K562 (cell line): ENCODE measurements at regions not wholly inside any gene's neighbourhood (a gene's known extent, or its start where the extent isn't known, plus 50 kb on each side); places are given as distances from the start of the nearest gene placed in this dataset.

Experiments
- ATAC-seq: fragments of 200-7000 bp; cut with Tn5 transposase; 3 replicates; pipeline ENCODE4 v1.9.1; 2020; ENCODE audit warnings: moderate library complexity
- BruUV-seq: library from RNA; stranded (reverse); fragments of 400-500 nt; replicated peaks from 2 replicates; lab custom pipeline; 2021; lab: Mats Ljungman, UMichigan
- CTCF ChIA-PET: fragments of 300-600 bp; formaldehyde crosslinking; extraction: SDS; loops from one replicate; lab custom pipeline; 2021; ENCODE audit warnings: low intra/inter-chr PET ratio; lab: Yijun Ruan, JAX
- POLR2A ChIA-PET: fragments of 300-600, 350-650 bp; sonication (Branson Sonifier 250); formaldehyde crosslinking; extraction: SDS; loops from one replicate; lab custom pipeline; 2021; ENCODE audit warnings: antibody characterized with exemption, inconsistent platforms; lab: Yijun Ruan, JAX
- DNase-seq, 4 experiments: peaks; one replicate each; pipeline versions ENCODE4 v3.0.0 to v3.0.0-alpha.2; 2011 to 2018; ENCODE audit warnings: low spot score in 3 of 4, mixed read lengths in 3 of 4; ENCODE audit errors: extremely low read depth in 1 of 4
- FAIRE-seq: peaks from 2 replicates; lab custom pipeline; 2011; peaks lifted over from hg19 to GRCh38; lab: Jason Lieb, UNC
- H2AFZ ChIP-seq: 2 replicates; pipeline ENCODE4 v1.6.0; 2011; ENCODE audit warnings: low read depth, low read length, control low read depth, inconsistent platforms
- H3K27ac ChIP-seq: fragments of 200-600 bp; 3 replicates; pipeline ENCODE4 v1.8.0; 2011; ENCODE audit warnings: low read depth, mild to moderate bottlenecking, control low read depth, inconsistent platforms, low read length, moderate library complexity, mixed read lengths; ENCODE audit errors: extremely low read depth
- H3K27me3 ChIP-seq, 2 experiments: fragments of 300-600 bp in 1 of 2; 2 replicates in 1 of 2; 3 replicates in 1 of 2; pipeline versions ENCODE4 v1.6.0 to v1.8.0; 2011; ENCODE audit warnings: inconsistent platforms in 2 of 2, low read length in 2 of 2, mild to moderate bottlenecking in 1 of 2, mixed read lengths in 1 of 2, moderate library complexity in 1 of 2; ENCODE audit not compliant: control insufficient read depth in 2 of 2, insufficient read depth in 2 of 2
- H3K36me3 ChIP-seq: fragments of 300-600 bp; 3 replicates; pipeline ENCODE4 v1.8.0; 2011; ENCODE audit warnings: mild to moderate bottlenecking, low read length, inconsistent platforms; ENCODE audit not compliant: control insufficient read depth, insufficient read depth
- H3K4me1 ChIP-seq, 2 experiments: fragments of 200-600 bp in 1 of 2; replicated peaks in 1 of 2; 2 replicates in 1 of 2; 3 replicates in 1 of 2; pipeline versions ENCODE4 v1.5.1 to v1.8.0; 2011; ENCODE audit warnings: inconsistent platforms in 2 of 2, low read length in 2 of 2, mild to moderate bottlenecking in 1 of 2, mixed read lengths in 1 of 2, moderate library complexity in 1 of 2; ENCODE audit not compliant: control insufficient read depth in 2 of 2, insufficient read depth in 2 of 2
- H3K4me2 ChIP-seq: 2 replicates; pipeline ENCODE4 v1.6.1; 2011; ENCODE audit warnings: low read length, control low read depth, inconsistent platforms, mixed read lengths; ENCODE audit not compliant: insufficient read depth
- H3K4me3 ChIP-seq: fragments of 200-600 bp; sonication (generic), shearing (Covaris generic); 2 replicates; pipeline ENCODE4 v1.5.1; 2016; ENCODE audit warnings: control low read depth, inconsistent platforms
- H3K79me2 ChIP-seq: fragments of 200-600 bp; 3 replicates; pipeline ENCODE4 v1.8.0; 2011; ENCODE audit warnings: low read length, inconsistent platforms; ENCODE audit not compliant: control insufficient read depth, insufficient read depth
- H3K9ac ChIP-seq, 2 experiments: 2 replicates each; pipeline versions ENCODE4 v1.6.0 to v1.6.1; 2011; ENCODE audit warnings: low read depth in 2 of 2, low read length in 2 of 2, control low read depth in 1 of 2, inconsistent platforms in 1 of 2, mild to moderate bottlenecking in 1 of 2, mixed read lengths in 1 of 2; ENCODE audit not compliant: insufficient read depth in 1 of 2
- H3K9me1 ChIP-seq: one replicate; pipeline ENCODE4 v1.6.0; 2011; ENCODE audit warnings: inconsistent platforms, mild to moderate bottlenecking, low read length, moderate library complexity; ENCODE audit not compliant: control insufficient read depth, insufficient read depth
- H3K9me3 ChIP-seq: replicated peaks from 2 replicates; pipeline ENCODE4 v1.5.1; 2011; ENCODE audit warnings: low read depth, low read length, inconsistent platforms; ENCODE audit not compliant: control insufficient read depth, insufficient read depth
- H4K20me1 ChIP-seq: replicated peaks from 2 replicates; pipeline ENCODE4 v1.6.1; 2011; ENCODE audit warnings: low read length, inconsistent platforms, mixed read lengths; ENCODE audit not compliant: control insufficient read depth, insufficient read depth
- MBD1 ChIP-seq: fragments of 250-450 bp; sonication (Bioruptor Pico); IDR thresholded peaks from 2 replicates; pipeline ENCODE4 v1.8.0; 2022; ENCODE audit warnings: inconsistent platforms
- POU5F1 ChIP-seq: fragments of 150-350 bp; IDR thresholded peaks from 2 replicates; pipeline ENCODE4 v1.6.1; 2014; ENCODE audit warnings: borderline replicate concordance, low read length, low read depth, mild to moderate bottlenecking; ENCODE audit not compliant: partially characterized antibody
- WGBS: fragments of 100-300 bp; shearing (Covaris generic); methylation state at CpG from one replicate; pipeline ENCODE4 v1.1.6; 2016; ENCODE audit warnings: low coverage, mixed read lengths; ENCODE audit not compliant: insufficient coverage; ENCODE audit errors: missing lambda C conversion rate; 5-methylcytosine and 5-hydroxymethylcytosine counted together
- in situ Hi-C: fragments of 300-500 bp; cut with MboI; formaldehyde crosslinking; loops from 4 replicates; pipeline ENCODE4 v1.15.0; 2018; ENCODE audit warnings: inconsistent platforms, mixed read lengths
- intact Hi-C: fragments of 100-400 bp; cut with micrococcal nuclease; formaldehyde crosslinking; loops from 2 replicates; pipeline ENCODE4 v1.14.2; 2022

DNA sequence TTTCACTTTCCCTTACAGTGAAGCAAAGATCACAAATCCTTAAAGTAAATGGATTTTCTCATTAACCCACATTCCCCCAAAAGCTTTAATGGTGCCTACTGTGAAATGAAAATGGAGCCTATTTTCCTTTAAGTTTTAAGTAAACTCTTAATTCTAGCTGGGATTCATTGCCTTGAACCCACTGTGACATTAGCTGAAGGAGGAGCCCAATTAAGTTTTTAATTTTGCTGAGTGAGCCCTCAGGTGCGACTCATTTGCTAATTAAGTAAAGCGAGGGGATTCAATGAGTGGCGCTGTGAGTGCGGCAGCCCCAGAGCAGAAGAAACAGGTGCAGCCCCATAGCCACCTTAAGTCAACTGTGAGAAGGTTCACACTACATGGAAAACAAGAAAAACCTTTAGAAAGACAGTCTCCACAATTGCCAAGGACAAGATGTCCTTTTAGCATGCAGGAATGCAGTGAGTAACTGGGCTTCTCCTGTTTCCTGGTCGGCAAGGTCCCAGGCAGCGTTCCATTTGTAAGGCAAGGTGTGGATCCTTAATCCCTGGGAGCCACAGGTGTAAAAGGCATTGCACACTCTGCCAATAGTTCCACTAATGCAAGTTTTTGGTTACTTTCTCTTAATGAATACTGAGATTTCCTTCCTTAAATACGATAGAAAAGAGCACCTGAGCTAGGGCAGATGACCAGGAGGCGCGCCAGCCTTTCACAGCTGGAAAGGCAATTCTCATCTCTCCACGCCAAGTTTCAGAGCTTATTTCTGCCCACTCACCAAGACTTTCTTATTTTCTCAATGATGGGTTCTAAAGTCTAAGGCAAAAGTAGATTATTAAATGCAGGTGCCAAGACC lies 87.7 kb downstream of the TMEM18 start:
- H2AFZ ChIP-seq: no peak overlapping the region
- FAIRE-seq (no peak), DNase-seq (no peak), ATAC-seq (no peak)
- no peak overlapping the region for H3K4me2 ChIP-seq
- in situ Hi-C loops (no loop called here), intact Hi-C loops (no loop called here)
- H4K20me1 ChIP-seq: no peaks in the 10 kb centered on the region; the same call in 1 of the 2 replicates
- H3K4me3 ChIP-seq: no peak overlapping the region
- no peaks in the 10 kb centered on the region for H3K9me3 ChIP-seq
- H3K4me1 ChIP-seq: no peaks in the 10 kb centered on the region
- H3K27me3 ChIP-seq: peaks cover 15 to 61% of the 10 kb centered on the region in 2 experiments
- WGBS: 1% methylated on average over 10 of the region's 10 CpGs
- ChIA-PET POLR2A (no interaction called here), CTCF (no interaction called here)
- no peak overlapping the region for H3K9ac ChIP-seq
- H3K79me2 ChIP-seq: no peaks in the 10 kb centered on the region
- H3K9me1 ChIP-seq: no peaks in the 10 kb centered on the region
- BruUV-seq: no TSS peak
- H3K36me3 ChIP-seq: no peaks in the 10 kb centered on the region
- TF ChIP-seq MBD1 (CRISPR knock-in tag) (no peak), POU5F1 (no peak)
- no peak overlapping the region for H3K27ac ChIP-seq
